Liver (tissue), 3 donors: ENCODE measurements at regions not wholly inside any gene's neighbourhood (a gene's known extent, or its start where the extent isn't known, plus 50 kb on each side); places are given as distances from the start of the nearest gene placed in this dataset.

Source experiments
- CTCF ChIP-seq: fragments of 150-350 bp; IDR thresholded peaks from 2 replicates; pipeline ENCODE4 v1.5.1; 2017; ENCODE audit warnings: improper control_type of control experiment, low read depth, low read length; ENCODE audit not compliant: missing input control
- EGR1 ChIP-seq, 2 donors: IDR thresholded peaks; 2 replicates each; pipeline ENCODE4 v1.6.1; 2016 to 2018; ENCODE audit warnings: antibody characterized with exemption in 2 of 2, low read depth in 2 of 2
- TF ChIP-seq, protein P1 (sequence below): IDR thresholded peaks from 2 replicates; pipeline ENCODE4 v1.6.1; 2016; ENCODE audit warnings: antibody characterized with exemption
- donor health status: healthy.
- donor health status: healthy.

GRCh38 chr5:19001054-19001453 is 986.9 kb downstream of the CDH18 start:
- TF ChIP-seq EGR1 (IDR thresholded peaks at IDR 0.05; ENCODE audit: low read depth in 2 of 2) (no peak), CTCF (no peak)
- TF ChIP-seq, protein P1, sequence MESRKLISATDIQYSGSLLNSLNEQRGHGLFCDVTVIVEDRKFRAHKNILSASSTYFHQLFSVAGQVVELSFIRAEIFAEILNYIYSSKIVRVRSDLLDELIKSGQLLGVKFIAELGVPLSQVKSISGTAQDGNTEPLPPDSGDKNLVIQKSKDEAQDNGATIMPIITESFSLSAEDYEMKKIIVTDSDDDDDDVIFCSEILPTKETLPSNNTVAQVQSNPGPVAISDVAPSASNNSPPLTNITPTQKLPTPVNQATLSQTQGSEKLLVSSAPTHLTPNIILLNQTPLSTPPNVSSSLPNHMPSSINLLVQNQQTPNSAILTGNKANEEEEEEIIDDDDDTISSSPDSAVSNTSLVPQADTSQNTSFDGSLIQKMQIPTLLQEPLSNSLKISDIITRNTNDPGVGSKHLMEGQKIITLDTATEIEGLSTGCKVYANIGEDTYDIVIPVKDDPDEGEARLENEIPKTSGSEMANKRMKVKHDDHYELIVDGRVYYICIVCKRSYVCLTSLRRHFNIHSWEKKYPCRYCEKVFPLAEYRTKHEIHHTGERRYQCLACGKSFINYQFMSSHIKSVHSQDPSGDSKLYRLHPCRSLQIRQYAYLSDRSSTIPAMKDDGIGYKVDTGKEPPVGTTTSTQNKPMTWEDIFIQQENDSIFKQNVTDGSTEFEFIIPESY: no peak
